ENCODE measurements at regions not wholly inside any gene's neighbourhood (a gene's known extent, or its start where the extent isn't known, plus 50 kb on each side); places are given as distances from the start of the nearest gene placed in this dataset.
"Not testable (repeated sequence)": the region's sequence is repeated elsewhere in the genome, so short reads cannot be mapped to it uniquely, and the experiment has no call there.

- FAIRE-seq; CTCF ChIA-PET (ENCODE audit: low intra/inter-chr PET ratio); intact Hi-C loops (cut with micrococcal nuclease); H4K20me1 ChIP-seq (replicated peaks; ENCODE audit: control insufficient read depth, insufficient read depth, low read length); H3K36me3 ChIP-seq (ENCODE audit: control insufficient read depth, insufficient read depth, low read length); H3K9me3 ChIP-seq (replicated peaks; ENCODE audit: control insufficient read depth, insufficient read depth, low read depth, low read length); H3K27me3 ChIP-seq (ENCODE audit: control insufficient read depth in 2 of 2, insufficient read depth in 2 of 2, low read length in 2 of 2); H3K79me2 ChIP-seq (ENCODE audit: control insufficient read depth, insufficient read depth, low read length); BruUV-seq (replicated peaks); H3K4me1 ChIP-seq (replicated peaks in 1 of 2; ENCODE audit: control insufficient read depth in 2 of 2, insufficient read depth in 2 of 2, low read length in 2 of 2); H3K9me1 ChIP-seq (ENCODE audit: control insufficient read depth, insufficient read depth, low read length); in situ Hi-C loops (cut with MboI): not testable (repeated sequence)
- POLR2A ChIA-PET, result interaction anchor here (0.7 to 0.9 kb wide), 3 partner anchors 9 to 885 kb away, joined by 3 to 8 read pairs (median 3); no protein-coding TSS in a partner anchor
- DNase-seq (ENCODE audit: extremely low read depth in 1 of 4, low spot score in 3 of 4), result peak in 1 of 4 experiments; percentile 15
- 8% methylated on average over 10 of the region's 10 CpGs for WGBS (ENCODE audit: insufficient coverage, low coverage, missing lambda C conversion rate)
- H2AFZ ChIP-seq (ENCODE audit: low read depth, low read length), result peak overlapping the region; percentile 96
- peak overlapping the region; percentile 57; the same call in 1 of the 3 replicates for H3K27ac ChIP-seq (ENCODE audit: extremely low read depth, low read depth, low read length)
- TF ChIP-seq NRF1 (conservative IDR thresholded peaks at IDR 0.05 in 1 of 2, IDR thresholded peaks at IDR 0.05 in 1 of 2) (peak; percentile 6 to 31; a peak in 2 of 4 replicates), POLR2A (conservative IDR thresholded peaks at IDR 0.05) (0 out of 2 replicates have a peak, but pooled peaks have one; percentile 28)
- H3K4me2 ChIP-seq (ENCODE audit: insufficient read depth, low read length), result peak overlapping the region; percentile 77
- peak overlapping the region; percentile 44 for H3K4me3 ChIP-seq
- peak; percentile 78 for ATAC-seq
- peak overlapping the region; percentile 41 to 51; a peak in 3 of 4 replicates for H3K9ac ChIP-seq (ENCODE audit: insufficient read depth in 1 of 2, low read depth in 2 of 2, low read length in 2 of 2)
Measured at GRCh38 chr7:91395313-91395712, 131.1 kb downstream of the FZD1 start.

GRCh38 chr7:91397096-91397495 lies 132.9 kb downstream of the FZD1 start:
- H3K4me2 ChIP-seq (ENCODE audit: insufficient read depth, low read length), result no peak overlapping the region
- intact Hi-C loops (cut with micrococcal nuclease), result no loop called here
- no peaks in the 10 kb centered on the region for H3K36me3 ChIP-seq (ENCODE audit: control insufficient read depth, insufficient read depth, low read length)
- BruUV-seq (replicated peaks), result no TSS peak
- no peaks in the 10 kb centered on the region for H3K79me2 ChIP-seq (ENCODE audit: control insufficient read depth, insufficient read depth, low read length)
- FAIRE-seq (no peak), ATAC-seq (no peak), DNase-seq (ENCODE audit: extremely low read depth in 1 of 4, low spot score in 3 of 4) (no peak)
- H4K20me1 ChIP-seq (replicated peaks; ENCODE audit: control insufficient read depth, insufficient read depth, low read length), result no peaks in the 10 kb centered on the region
- no peaks in the 10 kb centered on the region; a peak in 1 of 5 replicates for H3K27me3 ChIP-seq (ENCODE audit: control insufficient read depth in 2 of 2, insufficient read depth in 2 of 2, low read length in 2 of 2)
- no peaks in the 10 kb centered on the region for H3K9me1 ChIP-seq (ENCODE audit: control insufficient read depth, insufficient read depth, low read length)
- H3K9ac ChIP-seq (ENCODE audit: insufficient read depth in 1 of 2, low read depth in 2 of 2, low read length in 2 of 2), result no peak overlapping the region
- WGBS (ENCODE audit: insufficient coverage, low coverage, missing lambda C conversion rate), result 6% methylated on average over 2 of the region's 2 CpGs
- H3K27ac ChIP-seq (ENCODE audit: extremely low read depth, low read depth, low read length), result no peak overlapping the region
- in situ Hi-C loops (cut with MboI), result no loop called here
- no peak overlapping the region for H3K4me3 ChIP-seq
- ChIA-PET POLR2A (no interaction called here), CTCF (ENCODE audit: low intra/inter-chr PET ratio) (no interaction called here)
- H3K4me1 ChIP-seq (replicated peaks in 1 of 2; ENCODE audit: control insufficient read depth in 2 of 2, insufficient read depth in 2 of 2, low read length in 2 of 2), result no peaks in the 10 kb centered on the region; a peak in 1 of 5 replicates
- H2AFZ ChIP-seq (ENCODE audit: low read depth, low read length), result no peak overlapping the region
- no peaks in the 10 kb centered on the region for H3K9me3 ChIP-seq (replicated peaks; ENCODE audit: control insufficient read depth, insufficient read depth, low read depth, low read length)
- TF ChIP-seq CC2D1A (IDR thresholded peaks at IDR 0.05) (no peak), ZNF3 (CRISPR knock-in tag; IDR thresholded peaks at IDR 0.05) (no peak), DIDO1 (tag; IDR thresholded peaks at IDR 0.05; ENCODE audit: low read depth) (no peak), ETV6 (IDR thresholded peaks at IDR 0.05; ENCODE audit: borderline replicate concordance in 1 of 2, low read depth in 2 of 2, low read length in 1 of 2) (no peak), ETV6 (CRISPR knock-in tag; IDR thresholded peaks at IDR 0.05; ENCODE audit: borderline replicate concordance) (no peak), ZNF24 (IDR thresholded peaks at IDR 0.05) (no peak), SLC30A9 (CRISPR knock-in tag; IDR thresholded peaks at IDR 0.05) (no peak), GABPA (tag; conservative IDR thresholded peaks at IDR 0.05; ENCODE audit: low read depth) (no peak), NELFE (IDR thresholded peaks at IDR 0.05; ENCODE audit: insufficient read depth, insufficient read length) (no peak), POLR2G (IDR thresholded peaks at IDR 0.05; ENCODE audit: low read depth, low read length) (no peak), ARID1B (IDR thresholded peaks at IDR 0.05) (no peak), MBD1 (CRISPR knock-in tag; IDR thresholded peaks at IDR 0.05) (no peak), ZNF41 (CRISPR knock-in tag; conservative IDR thresholded peaks at IDR 0.05) (no peak), STAT5B (CRISPR knock-in tag; IDR thresholded peaks at IDR 0.05) (no peak), XRCC5 (IDR thresholded peaks at IDR 0.05; ENCODE audit: low read depth, low read length) (no peak), HNRNPH1 (optimal IDR thresholded peaks at IDR 0.05; ENCODE audit: low read depth, low read length) (no peak), SOX6 (IDR thresholded peaks at IDR 0.05) (no peak)
